ENCODE measurements at regions not wholly inside any gene's neighbourhood (a gene's known extent, or its start where the extent isn't known, plus 50 kb on each side); places are given as distances from the start of the nearest gene placed in this dataset.

- intact Hi-C loops (cut with micrococcal nuclease): no loop called here
- peaks cover 0 to 3% (median 2%) of the 10 kb centered on the region in 3 donors for H3K27me3 Mint-ChIP-seq (ENCODE audit: low read depth in 3 of 3)
- no peak for TF ChIP-seq CTCF (IDR thresholded peaks at IDR 0.05)
- no peak overlapping the region for H3K27ac ChIP-seq (ENCODE audit: low read depth in 1 of 2, low read length in 2 of 2)
- no peak overlapping the region for H3K4me2 ChIP-seq (replicated peaks; ENCODE audit: extremely low read depth, low read length, poor library complexity, severe bottlenecking)
- no peaks in the 10 kb centered on the region for H3K36me3 Mint-ChIP-seq
- WGBS (ENCODE audit: insufficient coverage): no CpG with 5 or more reads among the region's 3 CpGs
- no peaks in the 10 kb centered on the region for H3K4me1 Mint-ChIP-seq
- no peak overlapping the region for H3K4me3 ChIP-seq (replicated peaks in 1 of 3; ENCODE audit: low read depth in 2 of 3, low read length in 3 of 3)
- no peaks in the 10 kb centered on the region for H3K36me3 ChIP-seq (replicated peaks in 1 of 2; ENCODE audit: control insufficient read depth in 1 of 2, insufficient read depth in 2 of 2, low read length in 2 of 2)
- no peaks in the 10 kb centered on the region for H3K9me3 ChIP-seq (replicated peaks in 1 of 2; ENCODE audit: control insufficient read depth in 1 of 2, insufficient read depth in 1 of 2, low read length in 2 of 2)
- H4K20me1 ChIP-seq (ENCODE audit: insufficient read depth, low read length): no peaks in the 10 kb centered on the region
- no peak overlapping the region for H2AFZ ChIP-seq (ENCODE audit: insufficient read depth, low read depth, low read length, poor library complexity, severe bottlenecking)
- H3K4me3 Mint-ChIP-seq: no peak overlapping the region
- peaks cover 0 to 3% (median 2%) of the 10 kb centered on the region in 7 donors for H3K9me3 Mint-ChIP-seq
- no peaks in the 10 kb centered on the region for H3K27me3 ChIP-seq (ENCODE audit: control insufficient read depth in 2 of 2, insufficient read depth in 2 of 2, low read length in 2 of 2)
- no peak for DNase-seq
- H3K79me2 ChIP-seq (ENCODE audit: insufficient read depth, low read length): no peaks in the 10 kb centered on the region
- H3K9ac ChIP-seq (ENCODE audit: insufficient read depth, low read length, poor library complexity, severe bottlenecking): no peak overlapping the region
- no peaks in the 10 kb centered on the region for H3K4me1 ChIP-seq (ENCODE audit: control insufficient read depth in 1 of 2, insufficient read depth in 2 of 2, low read length in 2 of 2)
- H3K27ac Mint-ChIP-seq: no peak overlapping the region
Observed at GRCh38 chr3:151976211-151977050, 103.0 kb downstream of the SUCNR1 start.

GRCh38 chr3:151979906-151980305 is 106.5 kb downstream of the SUCNR1 start:
- Histone ChIP-seq H3K9me3 (replicated peaks in 1 of 2; ENCODE audit: control insufficient read depth in 1 of 2, insufficient read depth in 1 of 2, low read length in 2 of 2) (no peaks in the 10 kb centered on the region), H4K20me1 (ENCODE audit: insufficient read depth, low read length) (no peaks in the 10 kb centered on the region), H3K4me2 (replicated peaks; ENCODE audit: extremely low read depth, low read length, poor library complexity, severe bottlenecking) (no peak overlapping the region), H2AFZ (ENCODE audit: insufficient read depth, low read depth, low read length, poor library complexity, severe bottlenecking) (no peak overlapping the region), H3K27me3 (ENCODE audit: control insufficient read depth in 2 of 2, insufficient read depth in 2 of 2, low read length in 2 of 2) (no peaks in the 10 kb centered on the region), H3K27ac (ENCODE audit: low read depth in 1 of 2, low read length in 2 of 2) (no peak overlapping the region), H3K9ac (ENCODE audit: insufficient read depth, low read length, poor library complexity, severe bottlenecking) (no peak overlapping the region), H3K4me3 (replicated peaks in 1 of 3; ENCODE audit: low read depth in 2 of 3, low read length in 3 of 3) (no peak overlapping the region), H3K4me1 (ENCODE audit: control insufficient read depth in 1 of 2, insufficient read depth in 2 of 2, low read length in 2 of 2) (no peaks in the 10 kb centered on the region), H3K79me2 (ENCODE audit: insufficient read depth, low read length) (no peaks in the 10 kb centered on the region), H3K36me3 (replicated peaks in 1 of 2; ENCODE audit: control insufficient read depth in 1 of 2, insufficient read depth in 2 of 2, low read length in 2 of 2) (no peaks in the 10 kb centered on the region)
- H3K27ac Mint-ChIP-seq: no peak overlapping the region
- intact Hi-C loops (cut with micrococcal nuclease): no loop called here
- DNase-seq: no peak
- peaks cover 0 to 5% (median 3%) of the 10 kb centered on the region in 7 donors for H3K9me3 Mint-ChIP-seq
- H3K4me3 Mint-ChIP-seq: no peak overlapping the region
- H3K4me1 Mint-ChIP-seq: no peaks in the 10 kb centered on the region
- H3K27me3 Mint-ChIP-seq (ENCODE audit: low read depth in 3 of 3): peaks cover 0 to 3% (median 2%) of the 10 kb centered on the region in 3 donors
- no CpG with 5 or more reads among the region's 1 CpG for WGBS (ENCODE audit: insufficient coverage)
- TF ChIP-seq CTCF (IDR thresholded peaks at IDR 0.05): no peak
- H3K36me3 Mint-ChIP-seq: peaks cover 0 to 2% of the 10 kb centered on the region in 2 donors

Data from CD14-positive monocyte (primary cell).